Activated CD4-positive, alpha-beta T cell treated with anti-CD3 and anti-CD28 coated beads for 24 hours (primary cell): ENCODE measurements at regions not wholly inside any gene's neighbourhood (a gene's known extent, or its start where the extent isn't known, plus 50 kb on each side); places are given as distances from the start of the nearest gene placed in this dataset.

Experiments used
- DNase-seq, 2 donors: peaks; one replicate each; pipeline ENCODE4 v3.0.0-alpha.2; 2020; ENCODE audit warnings: low read depth in 2 of 2

DNA sequence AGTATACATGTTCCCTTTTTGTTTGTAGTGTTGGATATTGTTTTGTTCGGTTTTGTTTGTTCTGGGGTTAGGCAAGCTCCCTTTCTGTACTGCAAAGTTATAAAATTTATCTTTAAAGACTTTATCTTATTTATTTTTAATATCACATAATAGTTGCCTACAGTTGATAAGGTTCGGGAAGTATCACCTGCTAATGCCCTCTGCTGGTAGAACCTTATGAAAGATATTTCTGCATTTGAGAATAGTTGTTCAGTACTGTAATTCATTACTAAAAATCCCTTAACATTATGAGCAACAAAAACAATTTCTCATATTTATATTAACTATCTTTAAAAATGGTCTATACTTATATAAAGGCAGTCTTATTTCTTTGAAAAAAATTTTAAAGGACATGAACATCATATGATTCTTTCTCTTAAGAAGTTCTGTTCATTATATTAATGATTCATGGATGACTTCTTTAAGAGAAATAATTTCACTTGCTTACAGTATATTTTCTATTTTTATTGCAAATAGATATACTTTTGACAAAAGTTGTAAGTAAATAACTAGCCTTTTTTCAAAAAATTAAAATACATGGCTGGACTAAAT lies 1126.8 kb downstream of the SI start:
- no peak for DNase-seq

DNA sequence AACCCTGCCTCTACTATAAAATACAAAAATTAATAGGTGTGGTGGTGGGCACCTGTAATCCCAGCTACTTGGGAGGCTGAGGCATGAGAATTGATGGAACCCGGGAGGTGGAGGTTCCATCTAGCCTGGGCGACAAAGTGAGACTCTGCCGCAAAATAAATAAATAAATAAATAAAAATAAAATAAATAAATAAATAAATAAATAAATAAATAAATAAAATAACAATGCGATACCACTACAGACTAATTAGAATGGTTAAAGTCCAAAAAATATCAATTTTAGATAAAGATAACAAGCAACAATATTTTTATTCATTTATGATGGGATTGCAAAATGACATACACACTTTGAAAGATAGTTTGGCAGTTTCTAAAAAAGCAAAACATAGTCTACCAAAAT lies 1131.5 kb downstream of the SI start:
- no peak for DNase-seq

DNA sequence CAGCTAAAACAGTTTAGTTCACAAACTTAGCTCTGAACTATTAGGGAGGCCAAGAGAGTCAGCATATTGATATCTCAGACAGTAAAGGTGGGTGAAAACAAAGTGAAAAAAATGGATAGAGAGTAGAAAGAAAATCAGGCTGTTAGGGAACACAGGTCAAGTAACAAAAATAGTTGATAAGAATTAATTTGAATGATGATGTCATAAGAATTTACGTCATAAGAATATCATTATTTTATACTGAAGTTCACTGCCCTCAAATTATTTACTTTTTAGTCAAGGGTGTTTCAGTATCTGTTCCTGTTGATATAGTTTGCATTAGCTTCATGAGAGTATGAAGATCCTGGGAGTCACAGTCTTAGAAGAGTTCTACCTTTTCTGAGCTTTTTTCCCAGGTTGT lies 1134.6 kb downstream of the SI start:
- no peak for DNase-seq

DNA sequence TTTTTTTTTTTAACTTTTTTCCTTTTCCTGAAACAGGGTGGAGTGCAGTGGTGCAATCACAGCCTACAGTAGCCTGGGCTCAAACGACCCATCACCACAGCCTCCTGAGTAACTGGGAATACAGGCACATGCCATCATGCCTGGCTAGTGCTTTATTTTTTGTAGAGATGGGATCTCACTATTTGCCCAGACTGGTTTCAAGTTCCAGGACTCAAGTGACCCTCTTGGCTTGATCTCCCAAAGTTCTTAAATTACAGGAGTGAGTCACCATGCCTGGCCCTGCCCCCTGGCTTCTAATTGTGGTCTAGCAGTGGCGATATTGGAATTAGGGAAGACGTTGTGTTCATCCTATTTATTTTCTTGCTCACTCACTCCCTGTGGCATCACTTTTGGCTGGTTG lies 1138.4 kb downstream of the SI start:
- DNase-seq = no peak

DNA sequence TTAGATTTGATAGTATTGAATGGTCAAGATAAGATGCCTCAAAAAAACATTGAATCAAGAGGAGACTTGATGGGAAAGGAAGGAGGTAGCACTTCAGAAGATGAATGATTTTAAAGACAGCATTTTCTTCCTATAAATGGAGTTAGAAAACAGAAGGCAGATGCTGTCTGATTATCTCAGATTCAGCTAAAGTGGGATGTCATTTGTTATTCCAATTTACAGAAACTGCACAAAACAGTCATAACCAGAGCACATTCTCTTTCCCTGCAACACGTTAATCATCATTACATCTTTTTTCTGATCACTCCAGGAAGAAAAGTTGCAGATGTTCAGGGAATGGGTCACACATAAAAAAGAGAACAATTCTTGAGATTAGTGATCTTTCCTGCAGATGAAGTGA lies 1141.8 kb downstream of the SI start:
- DNase-seq = no peak

DNA sequence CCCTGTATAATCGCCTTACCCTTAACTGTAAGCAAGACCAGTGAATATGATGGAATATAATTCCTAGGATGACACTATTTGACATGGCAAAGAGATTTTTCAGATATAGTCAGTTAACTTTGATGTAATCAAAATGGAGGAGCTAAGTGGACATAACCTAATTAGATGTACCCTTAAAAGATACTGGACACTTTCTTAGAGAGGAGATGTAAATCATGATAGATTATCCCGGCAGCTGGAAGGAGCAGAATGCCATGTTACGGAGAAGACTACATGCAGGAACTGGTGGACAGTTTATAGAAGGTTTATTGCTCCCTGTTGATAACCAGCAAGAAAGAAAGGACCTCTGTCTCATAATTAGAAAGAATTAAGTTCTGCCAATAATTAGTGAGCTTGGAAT lies 1142.9 kb downstream of the SI start:
- no peak for DNase-seq

DNA sequence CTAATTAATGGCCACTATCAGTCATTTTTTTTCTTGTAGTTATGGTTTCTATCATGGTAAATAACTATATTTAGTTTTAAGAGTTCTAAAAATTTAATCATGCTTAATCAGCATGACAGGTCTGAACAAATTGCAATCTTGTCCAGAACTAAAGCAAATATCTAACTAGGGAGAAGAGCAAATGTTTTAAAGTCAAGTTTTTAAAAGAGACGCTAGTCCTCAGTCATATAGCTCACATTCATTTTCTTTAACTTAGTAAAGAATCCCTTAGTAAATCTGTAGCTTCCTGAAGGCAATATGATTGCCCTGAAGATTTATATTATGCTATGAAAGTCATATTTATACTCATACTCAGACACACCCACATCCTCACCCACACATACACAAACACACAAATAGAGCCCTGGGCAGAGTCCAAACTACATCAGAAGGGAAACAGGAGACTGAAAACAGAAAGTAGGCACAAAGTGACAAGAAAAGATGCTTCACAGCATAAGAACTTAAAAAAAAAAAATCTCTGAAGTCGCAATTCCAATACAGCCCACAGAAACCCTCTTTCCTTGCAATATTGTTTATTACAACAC lies 1149.1 kb downstream of the SI start:
- no peak for DNase-seq

DNA sequence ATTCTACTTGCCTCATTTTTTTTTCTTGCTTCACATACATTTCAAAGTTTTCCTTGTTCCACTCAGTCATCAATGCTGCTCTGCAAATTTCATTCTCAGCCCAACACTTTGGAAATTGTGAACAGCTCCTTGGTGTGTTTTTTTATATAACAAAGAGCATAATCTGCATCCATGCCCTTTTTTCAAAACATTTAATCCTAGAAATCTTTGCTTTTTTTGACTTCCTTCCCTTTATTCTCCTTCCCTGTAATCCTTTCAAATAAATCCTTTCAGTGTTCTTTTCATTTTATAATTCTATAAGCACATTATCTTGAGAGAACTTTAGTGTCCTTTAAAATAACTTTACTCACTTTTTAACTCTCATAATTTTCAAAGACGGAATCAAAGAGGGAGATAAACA lies 1150.8 kb downstream of the SI start:
- no peak for DNase-seq

DNA sequence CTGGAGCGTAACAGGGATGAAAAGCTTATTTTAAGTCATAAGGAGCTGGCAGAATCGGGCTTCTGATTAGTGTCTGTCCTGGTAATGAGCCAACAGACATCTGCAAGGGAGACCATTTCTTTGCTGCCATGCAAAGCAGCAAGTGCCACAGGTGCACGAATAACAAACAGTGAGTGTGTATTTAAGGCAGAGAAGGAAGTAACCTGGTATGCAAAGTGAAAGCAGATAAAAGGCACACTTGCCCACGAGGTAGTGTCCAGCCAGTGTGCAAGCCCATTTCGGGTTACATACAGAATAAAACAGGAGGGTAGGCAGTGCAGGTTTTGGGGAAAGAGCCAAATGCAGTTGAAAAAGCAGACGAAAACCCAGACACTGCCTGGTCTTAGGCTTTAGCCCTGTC lies 1153.7 kb downstream of the SI start:
- DNase-seq = no peak

DNA sequence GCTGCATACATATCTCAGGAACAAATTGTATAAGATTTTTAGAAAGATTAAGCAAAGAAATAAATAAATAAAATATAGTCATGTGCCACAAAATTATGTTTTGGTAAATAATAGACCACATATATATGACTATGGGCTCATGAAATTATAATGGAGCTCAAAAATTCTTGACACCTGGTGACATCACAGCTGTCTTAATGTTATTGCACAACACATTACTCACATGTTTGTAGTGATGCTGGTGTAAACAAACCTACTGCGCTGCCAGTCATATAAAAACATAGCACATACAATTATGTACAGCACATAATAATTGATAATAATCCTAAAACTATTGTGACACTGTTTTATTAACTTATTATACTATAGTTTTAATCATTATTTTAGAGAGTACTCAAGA lies 1159.1 kb downstream of the SI start:
- DNase-seq = no peak

DNA sequence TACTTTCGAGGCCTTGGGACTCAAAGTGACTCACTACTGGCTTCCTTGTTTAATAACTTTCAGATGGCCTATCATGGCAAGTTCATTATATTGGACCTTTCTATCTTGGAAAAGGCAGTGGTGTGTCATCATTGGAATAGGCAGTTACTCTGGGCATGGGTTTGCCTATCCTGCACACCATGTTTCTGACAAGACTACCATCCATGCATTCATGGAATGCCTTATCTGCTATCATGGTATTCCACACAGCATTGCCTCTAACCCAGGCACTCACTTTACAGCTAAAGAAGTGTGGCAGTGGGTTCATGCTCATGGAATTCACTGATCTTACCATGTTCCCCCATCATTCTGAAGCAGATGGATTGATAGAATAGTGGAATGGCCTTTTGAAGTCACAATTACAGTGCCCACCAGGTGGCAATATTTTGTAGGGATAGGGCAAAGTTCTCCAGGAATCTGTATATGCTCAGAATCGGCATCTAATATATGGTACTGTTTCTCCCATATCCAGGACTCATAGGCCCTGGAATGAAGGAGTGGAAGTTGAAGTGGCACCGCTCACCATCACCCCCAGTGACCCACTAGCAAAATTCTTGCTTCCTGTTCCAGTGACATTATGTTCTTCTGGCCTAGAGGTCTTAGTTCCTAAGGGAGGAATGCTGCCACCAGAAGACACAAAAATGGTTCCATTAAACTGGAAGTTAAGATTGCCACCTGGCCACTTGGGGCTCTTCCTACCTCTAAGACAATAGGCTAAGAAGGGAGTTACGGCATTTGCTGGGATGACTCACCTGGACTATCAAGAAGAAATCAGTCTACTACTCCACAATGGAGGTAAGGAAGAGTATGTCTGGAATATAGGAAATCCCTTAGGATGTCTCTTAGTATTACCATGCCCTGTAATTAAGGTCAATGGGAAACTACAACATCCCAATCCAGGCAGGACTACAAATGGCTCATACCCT lies 1161.4 kb downstream of the SI start:
- DNase-seq = no peak

DNA sequence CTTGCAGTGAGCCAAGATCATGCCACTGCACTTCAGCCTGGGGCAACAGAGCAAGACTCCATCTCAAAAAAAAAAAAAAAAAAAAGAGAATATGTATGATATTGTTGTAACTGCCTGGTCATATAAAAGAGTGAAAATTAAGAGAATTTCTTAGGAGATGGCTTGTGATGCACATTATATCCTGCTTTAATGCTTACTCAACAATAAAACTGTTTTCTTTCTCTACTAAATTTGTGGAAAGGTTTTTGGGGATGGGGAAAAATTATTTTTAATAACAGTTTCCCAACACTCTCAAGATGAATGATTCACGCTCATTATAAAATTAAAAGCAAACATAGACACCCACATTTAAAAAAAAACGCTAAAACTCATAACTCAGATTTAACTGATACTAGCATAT lies 1163.0 kb downstream of the SI start:
- no peak for DNase-seq

DNA sequence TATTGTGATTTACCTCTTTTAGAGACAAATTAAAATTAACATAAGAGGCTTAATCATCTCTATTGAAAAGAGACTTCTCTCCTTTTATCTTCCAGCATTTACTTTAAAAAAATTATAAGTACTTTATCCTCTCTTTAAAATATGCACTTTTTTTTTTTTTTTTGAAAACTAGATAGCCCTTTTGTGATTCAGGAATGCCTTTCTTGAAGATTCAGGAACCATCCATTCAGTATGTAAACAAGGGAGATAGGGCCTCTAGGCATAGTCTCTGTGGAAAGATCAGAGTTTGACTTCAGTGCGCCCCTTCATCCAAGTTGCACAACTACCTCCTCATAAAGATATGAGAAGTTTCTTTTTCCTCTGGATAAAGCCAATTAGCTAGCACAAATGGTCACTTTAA lies 1163.7 kb downstream of the SI start:
- DNase-seq = no peak

DNA sequence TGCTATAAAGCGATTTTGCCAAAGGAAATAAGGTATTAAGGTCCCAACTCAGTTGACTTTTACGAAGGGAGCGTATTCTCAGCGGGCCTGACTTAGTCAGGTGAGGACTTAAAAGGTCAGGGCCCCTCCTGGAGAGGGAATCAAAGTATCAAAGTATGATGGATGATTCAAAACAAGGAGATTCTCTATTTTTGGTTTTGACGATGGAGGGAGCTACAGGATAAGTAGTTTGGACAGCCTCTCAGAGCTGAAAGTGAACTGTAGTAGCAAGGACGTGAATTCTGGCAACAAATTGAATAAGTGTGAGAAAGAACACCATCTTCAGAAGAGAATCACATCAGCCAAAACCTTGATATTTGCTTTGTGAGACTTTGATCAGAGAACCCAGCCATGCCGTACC lies 1186.5 kb downstream of the SI start:
- DNase-seq = no peak

DNA sequence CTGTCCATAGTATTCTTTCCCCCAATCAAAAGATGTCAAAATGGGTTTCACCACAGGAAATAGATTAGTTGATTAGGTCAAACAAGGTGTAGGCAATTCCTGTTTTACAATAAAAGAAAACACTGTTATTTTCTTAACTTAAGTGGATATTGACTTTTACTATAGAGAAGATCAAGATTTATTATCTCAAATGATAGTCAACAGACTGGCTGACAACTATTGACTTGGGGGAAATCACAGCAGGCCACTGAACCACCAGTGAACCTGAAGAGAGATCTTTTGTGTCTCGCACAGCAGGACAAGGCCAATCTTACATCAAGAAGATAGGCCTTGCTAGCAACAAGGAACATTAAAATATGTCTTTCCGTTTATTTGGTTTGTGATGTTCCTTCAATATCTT lies 1187.6 kb downstream of the SI start:
- DNase-seq = no peak

DNA sequence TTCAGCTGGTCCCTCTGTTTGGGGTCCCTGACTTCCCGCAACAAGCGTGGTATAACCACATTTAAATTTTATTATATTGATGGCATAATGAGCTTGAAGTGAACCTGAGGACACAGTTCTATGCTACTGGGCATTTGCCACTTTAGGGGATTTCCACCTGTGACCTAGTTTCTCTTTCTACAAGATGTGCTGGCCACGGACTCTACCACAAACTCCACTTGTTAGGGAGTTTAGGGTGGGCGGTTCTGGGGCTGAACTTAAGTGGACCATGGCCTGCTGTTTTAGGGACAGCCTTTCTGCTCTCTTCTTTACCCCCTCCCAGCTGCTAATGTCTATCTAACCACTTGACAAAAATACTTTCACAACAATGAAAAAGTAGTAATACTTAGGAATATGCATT lies 1199.1 kb downstream of the SI start:
- DNase-seq = no peak

DNA sequence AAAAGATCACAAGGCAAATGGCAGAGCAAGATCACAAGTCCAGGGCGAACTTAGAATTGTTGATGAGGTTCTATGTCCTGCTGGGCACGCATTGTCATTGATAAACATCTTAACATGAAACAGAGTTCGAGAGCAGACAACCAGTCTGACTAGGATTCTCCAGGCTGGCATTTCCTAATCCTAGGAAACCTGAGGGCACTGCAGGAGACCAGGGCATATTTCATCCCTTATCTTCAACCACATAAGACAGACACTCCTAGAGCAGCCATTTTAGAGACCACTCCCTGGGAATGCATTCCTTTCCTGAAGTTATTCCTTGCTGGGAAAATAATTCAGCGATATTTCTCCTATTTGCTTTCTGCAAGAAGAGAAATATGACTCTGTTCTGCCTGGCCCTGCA lies 1199.9 kb downstream of the SI start:
- DNase-seq = no peak

DNA sequence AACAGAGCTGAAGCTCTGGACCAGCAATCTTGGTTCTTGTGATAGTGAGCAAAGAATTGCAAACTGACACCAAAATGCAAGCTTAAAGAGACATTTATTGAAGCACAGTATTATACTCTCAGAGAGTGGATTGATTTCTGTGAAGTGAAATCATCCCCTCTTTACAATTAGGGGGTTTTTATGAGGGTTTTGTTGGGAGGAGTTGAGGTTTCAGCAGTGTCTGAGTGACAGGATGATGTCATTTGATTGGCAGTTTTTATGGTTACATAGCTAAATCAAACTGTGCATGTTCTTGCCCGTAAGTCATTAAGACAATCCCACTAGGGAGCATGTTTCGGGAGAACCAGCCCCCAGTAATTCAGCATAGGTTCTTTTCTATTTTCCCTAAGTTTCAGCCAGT lies 1200.5 kb downstream of the SI start:
- no peak for DNase-seq

DNA sequence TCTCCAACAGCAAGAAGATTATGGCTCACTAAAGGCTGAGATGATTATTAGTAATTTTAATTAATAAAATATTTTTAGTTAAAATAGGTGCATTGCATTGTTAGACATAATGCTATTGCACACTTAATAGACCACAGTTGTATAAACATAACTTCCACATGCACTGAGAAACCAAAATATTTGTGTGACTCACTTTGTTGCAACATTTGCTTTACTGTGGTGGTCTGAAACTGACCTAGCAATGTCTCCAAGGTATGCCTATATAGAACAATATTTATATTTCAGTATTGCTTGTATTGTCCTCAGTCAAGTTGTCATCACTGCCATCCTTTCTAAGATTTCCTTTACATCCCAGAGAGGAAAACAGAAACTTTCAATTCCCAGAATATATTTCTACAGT lies 1215.2 kb downstream of the SI start:
- no peak for DNase-seq

DNA sequence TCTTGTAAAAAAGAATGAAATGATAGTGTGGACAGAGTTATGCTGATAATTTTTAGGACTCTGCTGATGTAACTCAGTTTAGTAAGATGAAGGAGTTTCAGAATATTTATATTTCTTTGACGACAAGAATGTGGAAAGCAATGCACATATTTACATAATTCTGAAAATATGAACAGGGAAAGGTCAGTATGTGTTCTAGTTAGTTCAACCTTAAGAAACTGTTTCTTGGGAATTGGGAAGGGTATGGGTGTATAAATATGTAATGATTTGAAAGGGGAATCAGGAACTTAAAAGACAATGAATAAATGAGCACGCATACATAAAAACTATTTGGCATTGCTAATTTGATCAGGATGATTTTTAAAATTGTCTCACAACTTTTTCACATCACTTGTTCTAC lies 1226.1 kb downstream of the SI start:
- no peak for DNase-seq

DNA sequence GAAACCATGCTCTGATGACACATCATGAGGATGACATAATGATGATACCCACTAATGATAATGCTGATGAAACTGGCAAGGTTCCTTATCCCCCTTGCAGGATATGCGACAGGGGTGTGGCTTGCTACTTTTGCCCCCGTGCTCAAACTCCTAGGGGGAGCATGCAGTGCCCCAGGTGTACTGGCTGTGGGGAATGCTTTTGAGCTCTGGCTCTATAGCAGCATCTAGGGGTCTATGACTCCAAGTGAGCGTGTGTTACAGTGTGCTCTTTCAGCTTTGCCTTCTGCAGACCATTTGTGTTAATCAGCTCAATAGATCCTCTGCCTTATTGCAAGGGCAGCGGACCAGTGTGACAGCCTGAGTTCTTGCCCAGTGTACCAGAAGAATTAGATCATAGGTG lies 1239.5 kb downstream of the SI start:
- no peak for DNase-seq

DNA sequence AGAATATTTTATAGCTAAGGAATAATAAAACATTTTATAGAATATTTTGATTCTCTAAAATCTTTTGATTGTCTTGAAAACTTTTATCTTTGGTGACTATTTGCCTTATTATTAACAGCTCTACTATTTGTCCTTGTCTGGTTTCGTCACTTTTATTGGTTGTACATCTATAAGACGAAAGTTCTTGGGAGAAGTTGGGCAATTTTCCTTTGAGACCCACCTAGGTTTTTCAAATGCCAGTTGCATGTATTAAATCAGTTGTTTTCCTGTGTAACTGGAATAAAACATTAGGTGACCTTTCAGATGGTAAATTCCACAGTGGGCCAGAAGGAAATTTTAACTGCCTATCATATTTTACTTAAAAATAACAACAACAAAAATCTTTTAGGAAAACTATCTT lies 1245.7 kb downstream of the SI start:
- DNase-seq = no peak

DNA sequence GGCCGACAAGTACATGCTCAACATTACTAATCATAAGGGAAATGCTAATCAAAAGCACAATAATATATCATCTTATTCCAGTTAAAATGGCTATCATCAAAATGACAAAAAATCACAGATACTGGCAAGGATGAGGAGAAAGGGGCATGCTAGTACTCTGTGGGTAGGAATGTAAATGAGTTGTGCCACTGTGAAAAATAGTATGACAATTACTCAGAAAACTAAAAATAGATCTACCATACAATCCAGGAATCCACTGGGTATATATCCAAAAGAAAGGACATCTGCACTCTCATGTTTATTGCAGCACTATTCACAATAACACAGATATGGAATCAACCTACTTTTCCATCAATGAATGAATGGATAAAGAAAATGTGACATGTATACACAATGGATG lies 1256.5 kb downstream of the SI start:
- DNase-seq = no peak
